ENCODE measurements at regions not wholly inside any gene's neighbourhood (a gene's known extent, or its start where the extent isn't known, plus 50 kb on each side); places are given as distances from the start of the nearest gene placed in this dataset.

- Histone ChIP-seq H3K9me3 (ENCODE audit: control extremely low read depth in 1 of 3, control insufficient read depth in 2 of 3, insufficient read depth in 1 of 3, low read length in 2 of 3) (no peaks in the 10 kb centered on the region), H3K27ac (ENCODE audit: low read length in 2 of 2) (no peak overlapping the region), H3K4me1 (ENCODE audit: control insufficient read depth in 2 of 2, insufficient read depth in 2 of 2, low read length in 2 of 2) (no peaks in the 10 kb centered on the region), H2AFZ (ENCODE audit: insufficient read depth, low read depth, low read length, poor library complexity, severe bottlenecking) (no peak overlapping the region), H3K9ac (ENCODE audit: low read length) (no peak overlapping the region), H3K36me3 (replicated peaks in 1 of 2; ENCODE audit: control extremely low read depth in 1 of 2, control insufficient read depth in 1 of 2, extremely low read depth in 1 of 2, insufficient read depth in 2 of 2, low read length in 1 of 2) (no peaks in the 10 kb centered on the region), H3K4me2 (replicated peaks; ENCODE audit: low read depth, low read length, poor library complexity, severe bottlenecking) (no peak overlapping the region), H3K79me2 (ENCODE audit: control insufficient read depth, insufficient read depth, low read length) (no peaks in the 10 kb centered on the region), H3K27me3 (replicated peaks in 1 of 4; ENCODE audit: control extremely low read depth in 1 of 4, control insufficient read depth in 3 of 4, insufficient read depth in 4 of 4, low read length in 3 of 4) (no peaks in the 10 kb centered on the region), H4K20me1 (ENCODE audit: control insufficient read depth, insufficient read depth, low read length, poor library complexity, severe bottlenecking) (no peaks in the 10 kb centered on the region), H3K4me3 (ENCODE audit: control extremely low read depth in 1 of 5, extremely low read depth in 1 of 5, insufficient read depth in 1 of 5, low read depth in 2 of 5, low read length in 4 of 5) (no peak overlapping the region)
- no CpG with 5 or more reads among the region's 4 CpGs for WGBS (ENCODE audit: insufficient coverage)
- intact Hi-C loops (cut with micrococcal nuclease): no loop called here
- H3K4me1 Mint-ChIP-seq: no peaks in the 10 kb centered on the region
- H3K9me3 Mint-ChIP-seq (ENCODE audit: insufficient read depth): no peaks in the 10 kb centered on the region
- ChIA-PET CTCF (no interaction called here), POLR2A (no interaction called here)
- H3K27ac Mint-ChIP-seq: no peak overlapping the region
- TF ChIP-seq CTCF (IDR thresholded peaks at IDR 0.05) (peak; percentile 45), EZH2 (IDR thresholded peaks at IDR 0.05; ENCODE audit: borderline replicate concordance, insufficient read depth, low read depth, low read length, poor library complexity, severe bottlenecking) (no peak)
- H3K27me3 Mint-ChIP-seq: no peaks in the 10 kb centered on the region
- no peak for ATAC-seq (ENCODE audit: low read depth)
- DNase-seq: no peak
- no peak overlapping the region for H3K4me3 Mint-ChIP-seq
Observed at GRCh38 chr11:91248199-91248807, 976.3 kb upstream of the FAT3 start.

DNA sequence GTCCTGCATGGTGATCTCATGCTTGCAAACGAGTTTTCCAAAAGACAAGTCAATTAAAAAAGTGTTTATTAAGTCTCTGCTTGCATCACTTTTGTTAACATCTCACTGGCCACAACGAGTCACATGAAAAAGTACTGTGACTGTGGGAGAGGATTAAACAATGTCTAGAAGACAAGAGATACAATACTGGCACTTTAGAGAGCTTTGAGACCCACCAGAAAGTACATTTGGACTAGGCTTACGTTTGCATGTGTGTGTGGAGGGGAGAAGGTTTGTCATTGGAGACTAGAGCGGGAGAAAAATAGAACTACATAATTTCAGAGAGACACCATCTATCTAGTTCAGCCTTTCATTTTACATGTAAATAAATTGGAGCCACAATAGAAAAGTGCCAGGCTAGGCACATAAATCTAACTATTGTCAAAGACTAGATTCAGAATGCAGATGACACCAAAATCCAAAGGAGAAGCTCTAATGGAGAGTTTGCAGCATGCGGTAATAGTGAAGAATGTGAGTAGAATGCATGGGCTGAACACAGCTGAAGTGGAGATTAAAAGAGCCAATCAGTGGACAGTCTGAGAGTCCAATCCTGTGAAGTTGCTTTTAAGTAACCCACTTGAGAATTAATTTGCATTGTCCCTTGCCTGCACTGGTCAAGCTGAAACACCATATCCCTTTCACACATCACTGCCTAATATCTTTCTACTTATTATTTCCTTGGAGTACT lies 977.4 kb upstream of the FAT3 start:
- WGBS (ENCODE audit: insufficient coverage): 92% methylated on average over 2 of the region's 5 CpGs
- intact Hi-C loops (cut with micrococcal nuclease): no loop called here
- Histone ChIP-seq H3K4me2 (replicated peaks; ENCODE audit: low read depth, low read length, poor library complexity, severe bottlenecking) (no peak overlapping the region), H3K4me3 (ENCODE audit: control extremely low read depth in 1 of 5, extremely low read depth in 1 of 5, insufficient read depth in 1 of 5, low read depth in 2 of 5, low read length in 4 of 5) (no peak overlapping the region), H3K36me3 (replicated peaks in 1 of 2; ENCODE audit: control extremely low read depth in 1 of 2, control insufficient read depth in 1 of 2, extremely low read depth in 1 of 2, insufficient read depth in 2 of 2, low read length in 1 of 2) (no peaks in the 10 kb centered on the region), H2AFZ (ENCODE audit: insufficient read depth, low read depth, low read length, poor library complexity, severe bottlenecking) (no peak overlapping the region), H3K4me1 (ENCODE audit: control insufficient read depth in 2 of 2, insufficient read depth in 2 of 2, low read length in 2 of 2) (no peaks in the 10 kb centered on the region), H4K20me1 (ENCODE audit: control insufficient read depth, insufficient read depth, low read length, poor library complexity, severe bottlenecking) (no peaks in the 10 kb centered on the region), H3K9ac (ENCODE audit: low read length) (no peak overlapping the region), H3K27ac (ENCODE audit: low read length in 2 of 2) (no peak overlapping the region), H3K27me3 (replicated peaks in 1 of 4; ENCODE audit: control extremely low read depth in 1 of 4, control insufficient read depth in 3 of 4, insufficient read depth in 4 of 4, low read length in 3 of 4) (no peaks in the 10 kb centered on the region), H3K79me2 (ENCODE audit: control insufficient read depth, insufficient read depth, low read length) (no peaks in the 10 kb centered on the region), H3K9me3 (ENCODE audit: control extremely low read depth in 1 of 3, control insufficient read depth in 2 of 3, insufficient read depth in 1 of 3, low read length in 2 of 3) (no peaks in the 10 kb centered on the region)
- Mint-ChIP-seq H3K27ac (no peak overlapping the region), H3K9me3 (ENCODE audit: insufficient read depth) (no peaks in the 10 kb centered on the region), H3K4me1 (no peaks in the 10 kb centered on the region), H3K4me3 (no peak overlapping the region), H3K27me3 (no peaks in the 10 kb centered on the region)
- POLR2A ChIA-PET: no interaction called here
- DNase-seq (no peak), ATAC-seq (ENCODE audit: low read depth) (no peak)
- TF ChIP-seq EZH2 (IDR thresholded peaks at IDR 0.05; ENCODE audit: borderline replicate concordance, insufficient read depth, low read depth, low read length, poor library complexity, severe bottlenecking): no peak
- TF ChIP-seq CTCF (IDR thresholded peaks at IDR 0.05): no peak
- CTCF ChIA-PET: no interaction called here
